SU-DHL-6 (cell line): ENCODE measurements at regions not wholly inside any gene's neighbourhood (a gene's known extent, or its start where the extent isn't known, plus 50 kb on each side); places are given as distances from the start of the nearest gene placed in this dataset.

ENCODE experiments used
- H2AFZ ChIP-seq: fragments of 200-600 bp; sonication (generic); 2 replicates; pipeline ENCODE4 v1.6.1; 2014; ENCODE audit warnings: low read depth, mild to moderate bottlenecking, moderate library complexity, mixed read lengths, antibody characterized with exemption, low read length; ENCODE audit not compliant: severe bottlenecking
- H3F3A ChIP-seq: fragments of 200-600 bp; shearing (Covaris generic); 2 replicates; pipeline ENCODE4 v1.6.0; 2016; ENCODE audit warnings: antibody characterized with exemption, mild to moderate bottlenecking; ENCODE audit not compliant: insufficient read depth
- H3K27ac ChIP-seq: fragments of 200-600 bp; sonication (generic); 2 replicates; pipeline ENCODE4 v1.5.1; 2016; ENCODE audit warnings: low read depth, mild to moderate bottlenecking, low read length, moderate library complexity, mixed read lengths
- H3K27me3 ChIP-seq: fragments of 200-600 bp; sonication (generic), shearing (Covaris generic); 2 replicates; pipeline ENCODE4 v1.6.0; 2014; ENCODE audit warnings: mild to moderate bottlenecking, low read length
- H3K36me3 ChIP-seq: fragments of 200-600 bp; sonication (generic); 2 replicates; pipeline ENCODE4 v1.6.1; 2014; ENCODE audit warnings: mild to moderate bottlenecking, low read length, mixed read lengths
- H3K4me2 ChIP-seq: fragments of 300-600, 200-600 bp; shearing (Covaris generic), sonication (generic); 2 replicates; pipeline ENCODE4 v1.6.0; 2014; ENCODE audit warnings: low read length, low read depth, mild to moderate bottlenecking; ENCODE audit not compliant: poor library complexity, severe bottlenecking
- H3K4me3 ChIP-seq: fragments of 200-600 bp; sonication (generic); 2 replicates; pipeline ENCODE4 v1.5.1; 2014; ENCODE audit warnings: antibody characterized with exemption, low read length, mild to moderate bottlenecking, mixed read lengths; ENCODE audit not compliant: insufficient read depth, poor library complexity, severe bottlenecking
- H3K79me2 ChIP-seq: fragments of 200-600 bp; sonication (generic); 2 replicates; pipeline ENCODE4 v1.6.1; 2014; ENCODE audit warnings: mild to moderate bottlenecking, low read length, moderate library complexity; ENCODE audit not compliant: insufficient read depth
- H3K9ac ChIP-seq: fragments of 200-600 bp; sonication (generic); 2 replicates; pipeline ENCODE4 v1.7.0; 2014; ENCODE audit warnings: mild to moderate bottlenecking, low read length
- H3K9me2 ChIP-seq: fragments of 200-600 bp; sonication (generic); replicated peaks from 2 replicates; pipeline ENCODE4 v1.6.1; 2014; ENCODE audit warnings: low read length; ENCODE audit not compliant: insufficient read depth
- H3K9me3 ChIP-seq: fragments of 200-600 bp; sonication (generic); 2 replicates; pipeline ENCODE4 v1.6.1; 2014; ENCODE audit warnings: low read length, mixed read lengths; ENCODE audit not compliant: insufficient read depth
- H4K20me1 ChIP-seq: fragments of 200-600 bp; sonication (generic); 2 replicates; pipeline ENCODE4 v1.6.1; 2014; ENCODE audit warnings: low read depth, mild to moderate bottlenecking, antibody characterized with exemption, low read length, moderate library complexity, mixed read lengths
- CTCF ChIP-seq: fragments of 200-600 bp; sonication (generic); IDR thresholded peaks from one replicate; pipeline ENCODE4 v1.5.1; 2017; ENCODE audit warnings: antibody characterized with exemption, mild to moderate bottlenecking, low read length, moderate library complexity; ENCODE audit not compliant: insufficient read depth, poor library complexity, severe bottlenecking
- EZH2phosphoT487 ChIP-seq: fragments of 200-600 bp; sonication (generic), shearing (Covaris generic); conservative IDR thresholded peaks from 2 replicates; pipeline ENCODE4 v1.6.1; 2018; ENCODE audit warnings: mild to moderate bottlenecking, antibody characterized with exemption, low read length, moderate library complexity, mixed read lengths

- Histone ChIP-seq H3K9me2 (no peaks in the 10 kb centered on the region), H3K9me3 (no peaks in the 10 kb centered on the region), H3K79me2 (no peaks in the 10 kb centered on the region), H4K20me1 (no peaks in the 10 kb centered on the region), H3K27ac (no peak overlapping the region), H3K4me3 (no peak overlapping the region), H2AFZ (no peak overlapping the region), H3K4me2 (no peak overlapping the region), H3K36me3 (no peaks in the 10 kb centered on the region), H3K9ac (no peak overlapping the region), H3K27me3 (no peaks in the 10 kb centered on the region), H3F3A (no peaks in the 10 kb centered on the region)
- TF ChIP-seq EZH2phosphoT487, result no peak
- no peak for TF ChIP-seq CTCF
Observed at GRCh38 chr12:75709503-75709902, 198.1 kb upstream of the KRR1 start.

- Histone ChIP-seq H2AFZ (no peak overlapping the region), H4K20me1 (no peaks in the 10 kb centered on the region), H3K36me3 (no peaks in the 10 kb centered on the region), H3K4me2 (no peak overlapping the region), H3K27ac (no peak overlapping the region), H3K9me2 (no peaks in the 10 kb centered on the region), H3K9me3 (no peaks in the 10 kb centered on the region), H3K27me3 (no peaks in the 10 kb centered on the region), H3K4me3 (no peak overlapping the region), H3F3A (no peaks in the 10 kb centered on the region), H3K9ac (no peak overlapping the region), H3K79me2 (no peaks in the 10 kb centered on the region)
- TF ChIP-seq CTCF (no peak), EZH2phosphoT487 (no peak)
Observed at GRCh38 chr12:75708802-75709201, 197.4 kb upstream of the KRR1 start.

- Histone ChIP-seq H3K27me3 (no peaks in the 10 kb centered on the region), H3F3A (no peaks in the 10 kb centered on the region), H3K79me2 (no peaks in the 10 kb centered on the region), H3K36me3 (no peaks in the 10 kb centered on the region), H3K4me3 (no peak overlapping the region), H3K27ac (no peak overlapping the region), H2AFZ (no peak overlapping the region), H4K20me1 (no peaks in the 10 kb centered on the region), H3K9ac (no peak overlapping the region), H3K9me3 (no peaks in the 10 kb centered on the region), H3K4me2 (no peak overlapping the region), H3K9me2 (no peaks in the 10 kb centered on the region)
- TF ChIP-seq CTCF (no peak), EZH2phosphoT487 (no peak)
Observed at GRCh38 chr12:75707983-75708382, 196.6 kb upstream of the KRR1 start.
